DMS 273 (cell line): ENCODE measurements at regions not wholly inside any gene's neighbourhood (a gene's known extent, or its start where the extent isn't known, plus 50 kb on each side); places are given as distances from the start of the nearest gene placed in this dataset.
"Not testable (repeated sequence)": the region's sequence is repeated elsewhere in the genome, so short reads cannot be mapped to it uniquely, and the experiment has no call there.

Experiments
- DNase-seq: peaks from one replicate; lab custom pipeline; 2025; ENCODE audit not compliant: unreplicated experiment; lab: John Stamatoyannopoulos, UW

DNA sequence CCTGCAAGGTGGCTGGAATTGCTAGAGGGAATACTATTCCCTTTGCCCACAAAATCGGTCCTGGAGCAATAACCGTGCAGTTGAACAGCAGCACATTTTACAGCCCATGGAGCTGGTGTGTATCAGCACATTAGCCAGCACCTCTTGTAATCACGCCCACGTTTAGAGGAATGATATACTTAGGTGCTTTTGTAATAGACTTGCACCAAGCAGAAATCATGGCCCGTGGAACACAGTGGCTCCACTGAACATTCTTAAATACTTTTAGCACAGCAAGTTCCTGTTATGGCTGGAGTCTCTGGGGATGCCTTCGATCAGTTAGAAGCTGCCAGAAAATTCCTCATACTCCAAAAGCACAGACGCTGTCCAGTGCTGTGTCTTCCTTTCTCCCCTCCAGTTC lies 218.1 kb upstream of the FAM78B start:
- no peak for DNase-seq

DNA sequence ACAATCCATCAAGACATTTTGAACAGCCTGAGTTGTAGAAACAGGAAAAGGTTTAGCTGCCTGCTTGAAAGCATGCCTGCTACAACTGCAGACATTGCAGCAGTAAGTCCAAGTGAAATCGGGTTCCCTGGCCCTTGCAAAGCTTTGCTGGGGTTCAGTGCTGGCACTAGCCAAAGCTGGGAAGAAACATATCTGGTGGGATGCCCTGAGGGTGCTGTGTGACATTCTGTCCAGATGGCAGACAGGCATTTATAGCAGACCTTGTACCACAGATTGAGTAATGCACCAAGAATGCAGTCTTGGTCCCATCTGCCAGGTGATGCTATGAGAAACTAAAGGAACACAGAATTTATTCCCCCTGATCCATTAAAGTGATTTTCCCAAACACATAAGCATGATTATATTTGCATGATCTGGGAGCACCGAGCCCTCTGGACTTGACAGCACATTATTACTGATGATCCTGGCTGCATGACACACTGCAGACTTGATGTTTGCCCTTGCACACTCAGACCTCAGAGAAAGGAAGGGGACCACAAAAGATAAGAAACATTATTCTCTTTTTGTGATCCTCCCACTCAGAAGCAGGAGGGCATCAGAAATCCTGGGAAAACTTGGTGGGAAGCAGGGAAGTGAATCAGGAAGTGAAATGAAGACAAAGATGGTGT lies 223.7 kb upstream of the FAM78B start:
- DNase-seq = peak; percentile 70

DNA sequence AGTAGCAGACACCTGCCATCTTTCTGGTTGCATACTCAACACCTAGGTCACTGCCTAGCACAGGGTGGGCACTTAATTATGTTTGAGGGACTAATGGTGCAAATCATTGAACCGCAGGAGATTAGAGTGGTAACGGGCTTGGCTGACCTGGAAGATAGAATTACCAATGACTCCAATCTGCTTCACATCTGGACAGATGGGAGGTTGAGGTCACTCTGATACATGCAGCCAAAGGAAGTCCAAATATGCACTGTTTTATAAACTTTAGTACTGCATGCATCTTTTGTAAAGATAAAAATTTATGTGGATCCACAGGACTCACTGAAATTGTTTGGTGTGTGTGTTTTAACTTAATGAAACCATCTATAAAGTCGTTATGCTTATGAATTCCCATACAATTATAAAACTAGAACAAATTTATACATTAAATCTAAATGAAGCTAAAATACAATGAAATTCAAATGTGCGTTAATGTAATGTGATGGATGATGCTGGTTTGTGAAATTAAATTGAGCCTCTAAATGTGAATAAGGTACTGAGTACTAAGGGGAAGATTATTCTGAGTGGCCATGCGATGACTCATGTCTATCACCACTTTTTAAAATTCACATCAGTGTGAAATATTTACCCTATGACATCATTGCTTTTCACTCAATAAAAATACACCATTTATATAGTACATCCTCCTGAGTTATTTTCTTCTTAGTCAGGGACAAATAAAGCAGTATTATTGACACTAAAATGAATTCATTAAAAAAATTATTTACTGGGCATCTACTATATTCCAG lies 224.7 kb upstream of the FAM78B start:
- DNase-seq = peak; percentile 64

DNA sequence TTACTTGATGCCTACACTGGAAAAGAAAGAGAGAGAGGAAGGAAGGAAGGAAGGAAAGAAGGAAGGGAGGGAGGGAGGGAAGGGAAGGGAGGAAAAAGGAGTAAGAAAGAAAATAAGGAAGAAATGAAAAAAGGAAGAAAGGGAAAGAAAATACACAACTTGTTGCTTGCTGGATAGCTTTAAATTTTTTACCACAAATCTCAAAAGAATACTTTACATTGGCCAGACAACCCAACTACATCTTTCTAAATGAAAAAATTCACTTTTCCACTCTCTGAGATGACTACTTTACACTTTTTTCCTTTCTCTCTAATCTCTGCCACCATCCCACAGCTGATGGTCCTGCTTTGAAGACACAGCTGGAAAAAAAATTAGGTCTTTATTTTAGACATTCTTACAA lies 228.9 kb upstream of the FAM78B start:
- DNase-seq = no peak

DNA sequence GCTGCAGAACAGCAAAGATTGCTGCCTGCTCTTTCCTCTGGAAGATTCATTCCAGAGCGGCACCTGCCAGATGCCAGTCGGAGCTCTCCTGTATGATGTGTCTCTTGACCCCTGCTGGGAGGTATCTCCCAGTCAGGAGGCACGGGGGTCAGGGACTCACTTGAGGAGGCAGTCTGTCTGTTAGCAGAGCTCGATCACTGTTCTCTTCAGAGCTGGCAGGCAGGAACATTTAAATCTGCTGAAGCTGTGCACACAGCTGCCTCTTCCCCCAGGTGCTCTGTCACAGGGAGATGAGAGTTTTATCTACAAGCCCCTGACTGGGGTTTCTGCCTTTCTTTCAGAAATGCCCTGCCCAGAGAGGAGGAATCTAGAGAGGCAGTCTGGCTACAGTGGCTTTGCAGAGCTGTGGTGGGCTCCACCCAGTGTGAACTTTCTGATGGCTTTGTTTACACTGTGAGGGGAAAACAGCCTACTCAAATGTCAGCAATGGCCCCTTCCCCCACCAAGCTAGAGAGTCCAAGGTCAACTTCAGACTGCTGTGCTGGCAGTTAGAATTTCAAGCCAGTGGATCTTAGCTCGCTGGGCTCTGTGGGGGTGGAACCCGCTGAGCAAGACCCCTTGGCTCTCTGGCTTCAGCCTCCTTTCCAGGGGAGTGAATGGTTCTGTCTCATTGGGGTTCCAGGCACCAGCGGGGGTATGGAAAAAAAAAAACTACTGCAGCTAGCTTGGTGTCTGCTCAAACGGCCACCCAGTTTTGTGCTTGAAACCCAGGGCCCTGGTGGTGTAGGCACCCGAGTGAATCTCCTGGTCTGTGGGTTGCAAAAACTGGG lies 242.7 kb upstream of the FAM78B start:
- DNase-seq = not testable (repeated sequence)

DNA sequence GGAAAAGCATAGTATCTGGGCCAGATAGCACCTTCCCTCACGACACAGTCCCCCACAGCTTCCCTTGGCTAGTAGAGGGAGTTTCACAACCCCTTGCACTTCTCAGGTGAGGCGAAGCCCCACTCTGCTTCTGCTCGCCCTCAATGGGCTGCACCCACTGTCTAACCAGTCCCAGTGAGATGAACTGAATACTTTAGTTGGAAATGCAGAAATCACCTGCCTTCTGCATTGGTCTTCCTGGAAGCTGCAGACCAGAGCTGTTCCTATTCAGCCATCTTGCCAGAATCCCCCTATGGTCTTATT lies 243.2 kb upstream of the FAM78B start:
- DNase-seq = no peak

DNA sequence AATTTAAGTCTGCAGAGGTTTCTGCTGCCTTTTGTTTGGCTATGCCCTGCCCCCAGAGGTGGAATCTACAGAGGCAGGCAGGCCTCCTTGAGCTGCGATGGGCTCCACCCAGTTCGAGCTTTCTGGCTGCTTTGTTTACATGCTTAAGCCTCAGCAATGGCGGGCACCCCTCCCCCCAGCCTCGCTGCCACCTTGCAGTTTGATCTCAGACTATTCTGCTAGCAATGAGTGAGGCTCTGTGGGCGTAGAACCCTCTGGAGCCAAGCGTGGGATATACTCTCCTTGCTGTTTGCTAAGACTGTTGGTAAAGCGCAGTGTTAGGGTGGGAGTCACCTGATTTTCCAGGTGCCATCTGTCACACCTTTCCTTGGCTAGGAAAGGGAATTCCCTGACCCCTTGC lies 250.0 kb upstream of the FAM78B start:
- DNase-seq = not testable (repeated sequence)

DNA sequence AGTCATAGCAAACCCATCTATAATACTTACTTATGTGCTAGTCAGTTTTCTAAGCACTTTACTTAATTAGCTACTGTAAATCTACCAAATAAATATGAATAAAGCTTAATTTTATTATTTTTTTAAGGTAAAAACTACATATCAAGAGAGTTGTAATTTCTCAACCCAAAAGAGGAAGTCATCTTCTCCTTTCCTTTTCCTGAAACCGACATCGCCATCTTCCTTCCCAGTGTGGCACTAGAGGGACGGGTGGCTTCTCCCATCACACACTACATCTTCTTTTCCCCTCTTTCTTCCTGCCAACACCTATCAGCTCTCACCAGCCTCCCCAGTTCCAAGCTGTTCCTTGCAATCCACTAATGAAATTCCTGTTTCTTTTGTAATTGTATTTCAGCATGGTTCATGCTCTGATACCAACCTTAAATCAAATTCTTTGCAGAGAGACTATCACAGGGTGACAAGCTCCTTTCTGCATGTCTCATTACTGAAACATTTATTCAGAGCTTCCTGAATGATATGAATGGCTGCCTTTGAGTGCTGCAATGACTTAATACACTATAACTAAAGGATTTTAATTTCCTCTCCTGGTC lies 251.6 kb upstream of the FAM78B start:
- DNase-seq = no peak

DNA sequence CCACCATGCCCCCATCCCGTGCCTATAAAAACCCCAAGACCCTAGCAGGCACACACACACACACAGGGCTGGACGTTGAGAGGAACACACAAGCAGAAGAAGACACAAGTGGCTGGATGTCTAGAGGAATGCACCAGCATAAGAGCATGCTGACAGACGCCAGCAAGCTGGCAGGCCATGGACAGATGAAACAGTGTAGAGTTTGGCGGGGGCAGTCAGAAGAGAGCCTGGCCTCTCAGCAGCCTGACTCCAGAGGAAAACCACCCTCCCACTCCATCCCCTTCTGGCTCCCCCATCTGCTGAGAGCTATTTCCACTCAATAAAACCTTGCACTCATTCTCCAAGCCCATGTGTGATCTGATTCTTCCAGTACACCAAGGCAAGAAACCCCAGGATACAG lies 255.8 kb upstream of the FAM78B start:
- DNase-seq = peak; percentile 54

DNA sequence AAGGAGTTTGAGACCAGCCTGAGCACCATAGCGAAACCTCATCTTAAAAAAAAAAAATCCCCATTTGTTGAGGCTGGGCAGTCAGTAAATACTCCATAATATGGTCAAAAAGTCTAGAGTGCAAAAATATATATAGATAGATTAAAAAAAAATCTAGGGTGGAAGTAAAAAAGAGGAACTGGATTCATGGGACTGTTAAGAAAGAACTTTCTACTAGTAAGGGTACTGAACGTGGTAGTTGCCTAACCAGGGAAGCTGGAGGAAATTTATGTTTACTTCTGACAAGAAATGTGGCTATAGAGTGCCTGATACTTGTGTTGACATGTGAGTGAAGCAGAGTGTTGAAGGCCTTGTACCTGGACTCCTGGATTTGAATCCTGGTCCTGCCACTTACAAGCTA lies 265.9 kb upstream of the FAM78B start:
- DNase-seq = no peak

DNA sequence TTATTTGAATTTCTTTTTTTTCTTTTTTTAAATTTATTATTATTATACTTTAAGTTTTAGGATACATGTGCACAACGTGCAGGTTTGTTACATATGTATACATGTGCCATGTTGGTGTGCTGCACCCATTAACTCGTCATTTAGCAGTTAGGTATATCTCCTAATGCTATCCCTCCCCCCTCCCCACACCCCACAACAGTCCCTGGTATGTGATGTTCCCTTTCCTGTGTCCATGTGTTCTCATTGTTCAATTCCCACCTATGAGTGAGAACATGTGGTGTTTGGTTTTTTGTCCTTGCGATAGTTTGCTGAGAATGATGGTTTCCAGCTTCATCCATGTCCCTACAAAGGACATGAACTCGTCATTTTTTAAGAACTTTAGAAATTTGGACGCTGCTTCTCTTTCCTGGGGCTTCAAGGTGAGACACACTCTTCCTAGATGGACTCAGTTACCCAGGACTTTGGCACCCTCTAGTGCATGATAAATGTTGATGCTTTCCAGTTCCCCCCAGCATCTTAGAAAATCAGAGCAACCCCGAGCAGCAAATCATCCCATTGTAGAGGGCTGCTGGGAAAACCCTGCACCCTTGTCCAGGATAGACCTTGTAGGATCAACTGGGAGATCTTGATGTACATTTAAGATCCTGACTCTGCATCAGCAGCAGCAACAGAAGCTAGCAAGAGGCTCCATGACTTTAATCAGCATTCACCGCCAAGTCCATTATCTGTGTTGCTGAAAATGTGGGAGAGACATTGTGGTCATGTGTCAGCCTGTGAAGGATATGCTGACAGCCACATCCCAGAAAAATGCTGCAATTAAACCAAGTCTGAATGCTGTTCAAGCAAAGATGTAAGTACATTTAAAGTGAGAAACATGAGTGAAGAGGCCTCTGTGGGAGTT lies 266.9 kb upstream of the FAM78B start:
- DNase-seq = peak; percentile 78

DNA sequence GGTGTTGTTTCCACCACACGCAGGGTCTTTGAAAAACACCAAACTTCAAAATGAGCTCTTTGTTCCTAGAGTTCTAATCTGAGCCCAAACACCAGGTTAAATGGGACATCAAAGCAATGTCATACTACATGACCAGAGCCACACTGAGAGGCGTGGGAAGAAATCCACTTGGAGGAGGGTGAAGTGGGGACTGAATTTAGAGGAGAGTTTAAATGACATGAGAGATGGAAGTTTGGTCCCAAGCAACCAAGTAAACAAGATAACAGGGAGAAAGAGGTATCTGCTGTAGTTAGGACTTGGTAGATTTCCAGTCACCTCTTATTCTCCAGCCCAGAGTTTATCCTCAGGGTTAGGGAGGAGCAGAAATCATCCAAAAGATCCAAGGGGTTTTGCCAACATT lies 290.9 kb upstream of the FAM78B start:
- DNase-seq = no peak

DNA sequence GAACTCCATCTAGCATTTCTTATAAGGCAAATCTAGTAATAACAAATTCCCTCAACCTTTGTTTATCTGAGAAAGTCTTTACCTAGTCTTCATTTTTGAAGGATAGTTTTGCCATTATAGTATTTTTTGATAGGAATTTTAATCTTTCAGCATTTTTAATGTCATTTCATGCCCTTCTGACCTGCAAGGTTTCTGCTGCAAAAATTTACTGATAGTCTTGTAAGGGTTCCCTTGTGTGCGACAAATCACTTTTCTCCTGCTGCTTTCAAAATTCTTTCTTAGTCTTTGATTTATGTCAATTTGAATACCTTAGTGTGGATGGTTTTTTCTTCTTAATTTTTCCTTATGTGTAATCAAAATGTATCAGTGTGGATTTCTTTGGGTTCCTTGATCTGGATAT lies 297.5 kb upstream of the FAM78B start:
- no peak for DNase-seq

DNA sequence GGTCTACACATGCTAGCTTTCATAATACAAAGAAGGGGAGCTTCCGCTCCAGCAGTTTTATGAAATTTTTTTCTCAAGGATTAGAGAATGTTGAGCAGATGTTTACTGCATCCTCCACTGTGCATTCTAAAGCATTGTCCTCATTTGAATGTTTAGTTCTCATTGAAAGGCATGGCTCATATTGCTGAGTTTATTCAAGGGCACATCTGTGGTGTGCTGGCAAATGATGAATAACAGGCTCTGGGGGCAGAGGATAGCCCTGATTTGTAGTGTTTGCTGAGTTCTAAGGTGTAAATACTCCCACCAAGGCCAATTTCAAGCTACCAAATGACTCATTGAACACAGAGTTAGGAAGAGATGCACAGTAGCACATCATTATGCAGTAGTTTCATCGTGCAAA lies 303.2 kb upstream of the FAM78B start:
- no peak for DNase-seq

DNA sequence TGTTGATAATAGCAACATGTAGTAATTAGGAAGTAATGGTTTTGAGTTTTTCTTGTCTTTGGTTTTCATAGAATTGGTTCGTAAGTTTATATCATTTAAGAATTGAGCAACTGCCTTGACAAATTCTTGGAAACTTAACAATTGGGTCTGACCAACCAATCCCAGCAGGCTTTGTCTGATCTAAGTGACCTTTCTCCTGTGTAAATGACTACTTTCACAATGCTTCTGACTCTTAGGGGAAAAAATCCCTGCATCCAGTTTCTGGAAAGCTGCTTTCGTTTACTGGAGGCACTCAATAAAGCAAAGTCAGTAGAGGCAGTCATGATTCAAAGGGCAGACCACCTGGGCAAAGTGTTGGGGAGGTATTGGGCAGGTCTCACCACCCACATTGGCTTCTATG lies 303.6 kb upstream of the FAM78B start:
- no peak for DNase-seq

DNA sequence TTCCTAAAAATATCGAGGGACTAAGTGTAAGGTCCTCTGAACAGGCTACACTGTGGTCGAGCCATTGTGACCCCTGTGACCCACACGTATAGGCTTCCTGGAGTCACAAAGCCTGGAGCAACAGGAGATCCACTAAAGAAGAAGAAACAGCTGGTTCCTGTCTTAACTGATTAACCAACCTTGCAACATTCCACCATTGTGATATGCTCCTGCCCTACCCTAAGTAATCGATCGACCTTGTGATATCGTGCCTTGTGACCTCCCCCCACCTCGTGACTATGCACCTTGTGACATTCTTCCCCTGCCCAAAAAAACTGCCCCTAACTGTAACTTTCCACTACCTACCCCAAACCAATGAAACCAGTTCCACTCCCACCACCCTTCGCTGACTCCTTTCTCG lies 304.6 kb upstream of the FAM78B start:
- DNase-seq = no peak

DNA sequence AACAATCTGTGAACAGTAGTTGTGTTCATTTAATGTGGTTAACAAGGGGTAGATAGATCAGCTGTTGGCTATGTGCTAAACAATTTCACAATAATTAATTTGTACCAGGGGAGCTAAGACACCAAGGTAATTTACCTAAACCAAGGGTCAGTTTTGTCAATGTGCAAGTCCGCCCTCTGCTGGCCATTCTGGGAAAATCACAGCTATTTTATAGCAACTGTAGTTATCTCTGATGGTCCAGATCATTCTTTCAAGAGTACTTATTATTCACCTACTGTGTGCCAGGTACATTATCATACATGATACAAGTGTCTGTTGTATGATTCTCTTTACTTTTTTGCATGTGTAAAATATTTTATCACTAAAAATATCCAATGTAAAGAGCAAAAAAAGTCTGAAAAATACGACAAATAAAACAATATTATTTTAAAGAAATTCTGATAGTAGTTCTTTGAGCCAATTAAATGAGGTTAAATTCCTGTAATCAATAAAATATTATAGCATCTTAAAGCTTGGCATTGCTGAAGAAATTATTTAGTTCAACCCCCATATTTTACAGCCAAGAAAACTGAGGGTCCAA lies 312.3 kb upstream of the FAM78B start:
- DNase-seq = peak; percentile 67

DNA sequence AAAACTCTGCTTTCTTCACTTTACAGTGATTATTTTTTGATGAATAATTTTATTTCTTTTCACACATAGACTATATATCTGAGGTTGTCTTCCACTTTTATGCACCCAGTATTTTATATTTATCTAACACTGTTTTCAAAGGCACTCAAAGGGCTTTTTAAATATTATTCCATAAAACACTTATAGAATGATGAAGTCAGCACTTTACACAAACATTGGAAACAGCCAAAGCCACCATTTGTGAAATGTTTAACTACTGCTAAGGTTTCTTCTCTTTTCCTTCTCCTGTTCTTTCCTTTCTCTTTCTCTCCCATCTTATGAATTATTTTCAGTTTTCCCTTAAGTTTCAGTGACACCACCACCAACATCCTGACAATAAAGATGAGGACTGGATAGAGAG lies 317.7 kb upstream of the FAM78B start:
- no peak for DNase-seq

DNA sequence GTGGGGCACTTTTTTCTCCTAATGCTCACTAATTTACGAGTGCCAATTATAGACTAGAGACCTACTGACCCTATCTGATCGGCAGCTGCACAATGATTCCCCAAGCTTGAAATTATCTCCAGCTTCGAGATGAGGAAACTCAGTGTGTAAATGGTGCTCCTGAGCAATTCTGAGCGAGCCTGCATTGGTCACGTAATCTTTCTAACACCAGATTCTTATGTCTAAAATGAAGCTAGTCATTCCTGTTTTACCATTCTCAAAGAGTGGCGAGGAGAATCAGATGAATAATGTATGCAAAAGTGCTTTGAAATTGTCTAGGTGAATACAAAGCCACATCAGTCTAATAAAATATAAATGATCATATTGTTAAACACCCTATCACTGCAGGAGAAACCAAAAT lies 318.1 kb upstream of the FAM78B start:
- DNase-seq = no peak

DNA sequence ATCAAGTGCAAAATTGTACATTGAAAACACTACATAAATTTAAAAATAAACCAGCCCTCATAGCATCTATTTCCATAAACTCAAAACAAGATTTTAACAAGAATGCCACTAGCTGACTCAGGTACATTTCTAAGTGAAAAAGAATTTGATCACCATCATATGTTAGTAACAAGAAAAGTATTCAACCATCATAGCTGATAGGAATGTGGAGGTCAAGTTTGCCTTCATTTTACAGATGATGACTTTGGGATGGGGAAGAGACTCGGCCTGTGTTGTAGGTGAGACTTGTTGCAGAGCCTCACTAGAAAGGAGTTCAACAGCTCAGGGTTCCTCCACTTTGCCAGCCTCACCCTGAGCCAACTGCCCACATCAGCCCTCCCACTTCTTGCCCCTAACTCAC lies 318.8 kb upstream of the FAM78B start:
- no peak for DNase-seq
